Hematopoietic multipotent progenitor cell treated with erythropoietin and hydrocortisone succinate and interleukin-3 and kit ligand, for 4 days (in vitro differentiated cells): ENCODE measurements at regions not wholly inside any gene's neighbourhood (a gene's known extent, or its start where the extent isn't known, plus 50 kb on each side); places are given as distances from the start of the nearest gene placed in this dataset.
"Not testable (repeated sequence)": the region's sequence is repeated elsewhere in the genome, so short reads cannot be mapped to it uniquely, and the experiment has no call there.

ENCODE experiments used
- DNase-seq: peaks from one replicate; pipeline ENCODE4 v3.0.0-alpha.2; 2015

DNA sequence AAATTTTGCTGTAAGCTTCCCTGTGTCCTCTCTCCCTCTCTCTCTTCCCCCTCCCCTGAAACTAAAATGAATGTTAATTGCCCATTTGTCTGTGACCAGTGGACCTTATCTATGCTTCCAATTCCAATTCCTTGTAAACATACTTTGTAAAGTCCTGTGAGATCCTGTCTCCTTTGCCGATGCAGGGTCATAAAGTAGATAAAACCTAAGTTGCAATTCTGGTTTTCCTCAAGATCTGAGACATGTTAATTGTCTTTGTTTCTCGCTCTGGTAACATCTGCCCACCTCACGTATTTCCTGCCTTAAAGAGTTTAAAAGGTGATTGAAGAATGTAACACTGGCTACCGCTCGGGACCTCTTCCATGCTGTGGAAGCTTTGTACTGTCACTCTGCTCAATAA is 2503.4 kb downstream of the ARAP2 start:
- not testable (repeated sequence) for DNase-seq

DNA sequence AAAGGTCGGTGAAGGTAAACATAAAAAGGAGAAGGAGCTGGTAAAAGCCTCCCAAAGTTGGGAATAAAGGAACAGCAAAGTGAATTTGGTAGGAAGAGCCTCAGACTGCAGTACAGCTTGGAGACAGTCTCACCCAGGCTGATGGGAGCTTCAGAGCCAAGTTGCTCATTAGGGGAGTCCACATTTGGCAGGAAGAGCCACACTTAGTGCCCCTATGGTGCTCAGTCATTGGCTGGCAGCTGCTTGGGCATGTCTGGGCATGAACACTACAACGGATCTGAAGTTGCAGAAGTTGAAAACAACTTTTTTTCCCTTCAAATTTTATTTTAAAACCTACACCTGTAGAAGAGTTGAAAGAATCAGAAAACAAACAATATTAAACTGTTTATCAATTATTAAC is 2497.3 kb downstream of the ARAP2 start:
- DNase-seq, result no peak

DNA sequence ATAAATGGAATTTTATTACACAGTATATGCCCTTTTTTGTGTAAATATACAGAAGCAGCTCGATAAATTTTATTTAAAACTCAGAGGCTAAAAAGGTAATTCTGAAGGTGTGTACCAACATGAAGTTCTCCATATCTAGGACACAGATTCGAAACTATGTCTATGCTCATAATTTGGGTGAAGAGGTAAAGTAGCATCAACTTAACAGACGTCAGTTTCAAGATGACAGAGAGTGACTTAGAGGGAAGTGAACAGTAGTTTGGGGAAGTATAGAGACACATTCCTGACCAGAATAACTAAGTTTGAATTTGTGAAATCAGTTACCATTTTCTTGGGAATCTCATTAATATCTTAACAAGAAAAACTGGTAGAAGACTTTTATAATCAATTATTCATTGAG is 2493.3 kb downstream of the ARAP2 start:
- DNase-seq, result no peak

GRCh38 chr4:33772582-33772981 is 2471.7 kb downstream of the ARAP2 start:
- DNase-seq, result no peak

DNA sequence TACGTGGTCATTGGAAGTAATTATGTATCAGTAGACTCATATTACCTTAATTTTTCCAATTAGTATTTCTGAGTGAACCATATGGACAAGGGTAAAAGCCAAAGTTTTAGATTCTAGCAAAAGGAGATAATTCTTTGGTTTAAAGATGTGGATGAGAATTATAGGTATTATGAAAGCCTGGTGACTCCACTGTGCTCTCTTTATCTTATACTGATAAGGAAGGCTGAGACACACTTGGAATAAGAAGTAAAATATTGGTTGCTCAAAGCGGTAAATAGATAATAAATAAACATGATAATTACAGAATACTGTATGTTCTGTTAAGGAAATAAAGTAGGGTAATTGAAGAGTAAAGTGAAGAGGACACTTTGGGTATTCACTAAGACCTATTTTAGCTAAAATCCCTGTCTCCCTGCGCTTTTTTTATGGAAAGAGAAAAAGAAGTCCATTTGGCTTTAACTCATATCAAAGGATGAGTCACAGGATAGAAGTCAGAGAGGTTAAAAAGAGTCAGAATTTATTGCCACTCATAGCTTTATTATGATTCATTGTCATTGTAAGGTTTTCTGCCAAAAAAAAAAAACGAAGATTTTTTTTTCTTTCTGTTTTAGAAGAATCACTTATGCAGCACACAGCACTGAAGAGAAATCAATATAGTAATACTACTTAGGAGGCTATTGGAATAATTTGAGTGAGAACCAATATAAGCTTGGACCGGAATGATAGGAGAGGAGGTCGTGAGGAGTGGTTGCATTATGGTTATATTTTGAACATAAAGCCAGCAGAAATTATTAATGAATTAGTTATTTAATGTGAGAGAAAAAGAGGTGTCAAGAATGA is 2463.1 kb downstream of the ARAP2 start:
- no peak for DNase-seq

GRCh38 chr4:33785843-33786242 is 2458.5 kb downstream of the ARAP2 start:
- no peak for DNase-seq

GRCh38 chr4:33802578-33802977 is 2441.7 kb downstream of the ARAP2 start:
- DNase-seq, result no peak

DNA sequence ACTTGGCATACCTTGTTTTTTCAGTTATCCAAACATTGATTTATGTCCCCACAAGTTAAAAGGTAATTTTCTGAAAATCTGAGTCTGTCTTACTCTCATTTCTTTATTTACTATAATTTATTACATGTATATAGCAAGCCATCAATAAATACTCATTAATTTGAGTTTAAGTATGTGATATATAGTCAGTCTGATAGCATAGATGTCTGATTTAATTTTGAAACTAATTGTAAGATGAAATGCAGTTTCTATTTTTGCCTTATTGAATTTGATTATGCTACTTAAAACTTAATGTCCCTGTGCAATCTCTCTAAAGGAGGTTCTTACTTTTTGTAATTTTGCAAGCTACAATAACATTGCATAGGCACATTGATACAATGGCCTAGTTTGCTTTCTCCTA is 2418.6 kb downstream of the ARAP2 start:
- DNase-seq, result no peak

DNA sequence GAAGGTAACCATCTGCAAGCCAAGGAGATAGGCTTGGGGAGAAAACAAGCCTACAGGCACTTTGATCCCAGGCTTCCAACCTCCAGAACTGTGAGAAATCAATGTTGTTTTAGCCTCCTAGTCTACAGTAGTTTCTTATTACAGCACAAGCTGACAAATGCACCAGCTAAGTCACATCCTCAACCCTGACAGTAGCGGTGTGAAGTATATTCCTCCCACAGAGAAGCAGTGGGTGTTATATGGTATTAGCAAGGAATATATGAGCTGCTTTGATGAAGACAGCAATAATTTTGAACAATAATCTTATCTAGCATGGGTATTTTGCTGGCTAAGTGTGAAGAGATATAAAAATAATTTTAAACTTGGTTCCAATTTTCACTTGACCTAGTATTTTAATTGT is 2415.0 kb downstream of the ARAP2 start:
- not testable (repeated sequence) for DNase-seq

DNA sequence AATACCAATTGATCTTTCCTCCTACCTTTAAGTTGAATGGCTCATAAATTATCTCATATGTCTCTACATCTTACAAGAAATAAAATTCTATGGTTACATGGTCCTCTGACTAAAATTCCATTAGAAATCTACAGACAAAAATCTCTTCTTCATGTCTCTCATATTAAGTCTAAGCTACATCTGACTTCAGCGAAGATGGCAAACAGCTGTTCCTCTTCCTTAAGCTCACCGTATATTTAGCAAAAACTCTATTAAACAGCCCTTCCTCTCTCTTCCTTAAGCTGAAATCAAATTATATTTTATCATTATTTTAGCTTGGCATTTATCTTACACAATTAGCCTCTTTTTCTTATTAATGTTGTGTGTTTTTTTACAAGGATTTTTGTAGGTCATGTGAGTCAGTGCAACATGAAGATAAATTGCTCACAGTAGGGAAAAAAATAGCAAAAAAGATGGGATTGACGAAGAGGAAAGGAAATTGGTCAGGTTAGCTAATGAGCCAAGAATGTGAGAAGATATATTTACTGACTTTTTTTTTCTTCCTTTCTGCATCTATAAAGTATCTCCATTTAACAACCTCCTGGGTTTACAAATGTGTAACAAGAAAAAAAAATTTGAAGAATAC is 2412.8 kb downstream of the ARAP2 start:
- no peak for DNase-seq

GRCh38 chr4:33835764-33836163 is 2408.6 kb downstream of the ARAP2 start:
- not testable (repeated sequence) for DNase-seq

DNA sequence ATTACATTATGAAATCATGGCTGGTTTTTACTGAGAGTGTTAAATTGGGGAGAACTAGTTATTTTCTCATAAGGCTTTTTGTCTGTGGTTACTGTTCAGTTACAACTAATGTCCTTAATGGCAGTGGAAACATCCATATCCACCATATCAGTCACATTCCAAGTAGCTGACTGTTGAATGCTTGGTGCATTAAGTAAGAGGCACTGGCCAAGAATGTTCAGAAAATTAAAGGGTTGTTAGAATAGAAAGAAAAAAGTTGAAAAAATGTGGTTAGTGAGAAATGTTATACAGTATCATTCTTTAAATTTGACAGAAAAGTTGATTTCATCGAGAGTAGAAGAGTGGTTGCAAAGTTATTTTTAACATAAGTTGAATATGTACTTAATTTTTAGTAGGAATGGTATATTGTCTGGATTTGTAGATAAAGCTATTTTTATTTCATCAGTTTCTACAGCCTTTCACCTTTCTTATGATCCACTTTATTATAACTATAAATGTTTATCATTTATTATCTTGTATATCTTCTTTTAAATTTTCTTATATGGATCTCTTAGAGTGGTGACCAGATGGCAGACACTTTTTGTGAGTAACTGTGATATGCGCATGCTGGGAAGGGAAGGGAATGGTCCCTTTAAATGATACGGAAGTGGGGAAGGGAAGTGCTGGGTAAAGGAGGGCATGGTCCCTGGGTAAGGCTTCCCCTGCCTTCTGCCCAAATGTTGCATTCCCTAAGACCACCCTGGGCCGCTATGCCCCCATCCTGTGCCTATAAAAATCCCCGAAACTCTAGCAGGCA is 2407.1 kb downstream of the ARAP2 start:
- DNase-seq, result no peak

GRCh38 chr4:33841120-33841519 is 2403.2 kb downstream of the ARAP2 start:
- no peak for DNase-seq

DNA sequence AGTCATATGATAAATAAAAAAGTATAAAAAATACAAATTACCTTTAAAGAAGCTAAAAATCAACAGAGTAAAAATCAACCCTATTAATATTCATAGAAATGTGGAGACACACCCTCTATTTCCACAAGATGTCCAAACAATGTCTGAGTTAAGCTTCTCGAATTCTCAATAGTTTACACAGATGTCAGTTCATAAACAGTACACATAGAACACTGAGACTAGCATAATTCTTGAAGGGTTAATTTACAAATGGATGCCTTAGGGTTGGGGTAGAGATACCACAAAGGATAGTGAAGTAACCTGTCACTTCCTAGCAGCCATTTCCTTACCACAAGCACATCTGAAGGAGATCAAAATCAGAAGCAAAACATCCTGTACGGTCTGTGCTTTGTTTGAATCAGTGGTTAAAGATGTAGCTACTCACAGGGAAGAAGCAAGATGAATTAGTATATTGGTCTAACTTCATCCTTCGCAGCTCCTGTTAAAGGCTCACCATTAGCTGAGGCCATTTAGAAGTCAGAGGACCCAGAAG is 2393.9 kb downstream of the ARAP2 start:
- DNase-seq, result no peak

GRCh38 chr4:33853670-33854069 is 2390.6 kb downstream of the ARAP2 start:
- not testable (repeated sequence) for DNase-seq

DNA sequence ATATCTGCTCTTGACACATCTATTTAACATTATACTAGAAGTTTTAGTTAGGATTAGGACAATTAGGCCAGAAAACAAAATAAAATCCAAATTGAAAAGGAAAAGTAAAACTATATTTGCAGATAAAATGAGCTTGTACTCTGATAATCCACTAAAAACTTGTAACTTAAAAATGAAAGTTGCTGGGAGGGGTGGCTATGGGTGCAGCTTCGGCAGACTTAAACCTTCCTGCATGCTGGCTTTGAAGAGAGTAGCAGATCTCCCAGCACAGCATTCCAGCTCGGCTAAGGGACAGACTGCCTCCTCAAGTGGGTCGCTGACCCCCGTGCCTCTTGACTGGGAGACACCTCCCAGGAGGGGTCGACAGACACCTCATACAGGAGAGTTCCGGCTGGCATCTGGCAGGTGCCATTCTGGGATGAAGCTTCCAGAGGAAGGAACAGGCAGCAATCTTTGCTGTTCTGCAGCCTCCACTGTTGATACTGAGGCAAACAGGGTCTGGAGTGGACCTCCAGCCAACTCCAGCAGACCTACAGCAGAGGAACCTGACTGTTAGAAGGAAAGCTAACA is 2379.9 kb downstream of the ARAP2 start:
- no peak for DNase-seq

DNA sequence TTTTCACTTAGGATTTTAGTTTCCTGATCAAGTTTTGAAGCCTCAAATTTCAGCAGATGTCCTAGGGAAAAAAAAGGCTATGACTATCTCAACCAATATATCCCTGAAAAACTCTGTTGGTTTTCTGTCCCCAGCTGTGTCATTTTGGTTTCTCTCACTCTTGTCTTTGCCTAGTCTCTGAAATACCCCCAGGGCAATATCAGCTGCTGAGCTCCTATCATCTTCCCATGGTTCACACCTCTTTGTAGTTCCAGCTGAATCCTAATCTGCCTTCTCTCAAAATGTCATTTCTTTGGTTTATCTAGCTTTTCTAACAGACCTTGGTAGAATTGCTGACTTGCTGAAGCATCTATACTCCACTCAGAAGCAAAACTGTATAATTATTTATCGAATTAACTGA is 2370.5 kb downstream of the ARAP2 start:
- no peak for DNase-seq

- no peak for DNase-seq
Observed at GRCh38 chr4:33878710-33879109, 2365.6 kb downstream of the ARAP2 start.

GRCh38 chr4:33881176-33881575 is 2363.1 kb downstream of the ARAP2 start:
- no peak for DNase-seq

GRCh38 chr4:33882246-33882990 is 2361.9 kb downstream of the ARAP2 start:
- DNase-seq, result no peak

DNA sequence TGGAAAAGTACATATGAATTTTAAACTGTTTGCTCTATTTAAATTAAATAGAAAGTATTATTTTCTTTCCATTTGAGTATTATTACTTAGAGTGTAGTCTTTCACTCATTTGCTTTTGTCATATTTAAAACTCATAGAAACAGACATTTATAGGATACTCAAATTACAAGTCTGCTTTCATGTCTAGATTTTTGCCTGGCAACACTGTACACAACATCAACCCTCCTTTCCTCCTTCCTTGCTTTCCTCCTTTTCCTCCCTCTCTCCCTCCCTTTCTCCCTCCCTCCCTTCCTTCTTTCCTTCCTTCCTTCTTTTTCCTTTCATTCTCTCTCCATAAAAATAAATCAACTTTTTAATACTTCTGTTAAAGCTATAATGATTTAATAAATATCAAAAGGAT is 2361.2 kb downstream of the ARAP2 start:
- no peak for DNase-seq

DNA sequence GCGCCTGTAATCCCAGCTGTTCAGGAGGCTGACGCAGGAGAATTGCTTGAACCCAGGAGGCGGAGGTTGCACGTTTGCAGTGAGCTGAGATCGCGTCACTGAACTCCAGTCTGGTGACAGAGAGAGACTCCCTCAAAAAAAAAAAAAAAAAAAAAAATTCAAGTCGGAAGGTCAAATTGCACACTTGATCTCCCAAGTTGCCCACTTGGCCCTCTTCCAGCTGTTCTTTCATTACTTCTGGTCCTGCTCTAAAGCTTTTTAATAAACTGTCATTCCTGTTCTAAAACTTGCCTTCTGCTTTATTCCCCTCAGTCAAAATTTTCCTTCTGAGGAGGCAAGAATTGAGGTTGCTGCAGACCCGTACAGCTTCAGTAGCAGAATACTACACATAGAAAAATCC is 2358.0 kb downstream of the ARAP2 start:
- no peak for DNase-seq
